ENCODE measurements at regions not wholly inside any gene's neighbourhood (a gene's known extent, or its start where the extent isn't known, plus 50 kb on each side); places are given as distances from the start of the nearest gene placed in this dataset.

- Histone ChIP-seq H3K18ac (ENCODE audit: insufficient read length, low read depth, low read length) (no peak overlapping the region), H3K79me2 (ENCODE audit: insufficient read depth, low read length) (no peaks in the 10 kb centered on the region), H3K4me2 (ENCODE audit: insufficient read depth, insufficient read length, low read length) (no peak overlapping the region), H3K23ac (ENCODE audit: insufficient read length, low read depth, low read length) (no peak overlapping the region), H2AK5ac (ENCODE audit: insufficient read length, low read length) (no peak overlapping the region), H2BK120ac (ENCODE audit: low read depth, low read length, poor library complexity, severe bottlenecking) (no peak overlapping the region), H3K9ac (ENCODE audit: extremely low read depth, insufficient read length, low read length) (no peak overlapping the region), H3K14ac (ENCODE audit: insufficient read depth, low read length) (no peak overlapping the region), H4K8ac (replicated peaks; ENCODE audit: insufficient read length, low read depth, low read length) (no peak overlapping the region), H4K20me1 (ENCODE audit: control insufficient read depth, insufficient read depth, insufficient read length) (no peaks in the 10 kb centered on the region), H2AFZ (ENCODE audit: low read length) (no peak overlapping the region), H3K27me3 (ENCODE audit: insufficient read depth, low read length) (no peaks in the 10 kb centered on the region), H3K79me1 (ENCODE audit: insufficient read depth, low read depth, low read length, poor library complexity, severe bottlenecking) (no peaks in the 10 kb centered on the region), H3K4me1 (ENCODE audit: insufficient read depth, low read length) (no peaks in the 10 kb centered on the region; the same call in 1 of the 2 replicates), H2BK12ac (ENCODE audit: insufficient read length, low read depth, low read length) (no peak overlapping the region), H2BK15ac (ENCODE audit: low read depth, low read length) (no peak overlapping the region), H3K4ac (ENCODE audit: low read depth, low read length) (no peak overlapping the region), H3K23me2 (ENCODE audit: insufficient read length, low read depth, low read length, poor library complexity, severe bottlenecking) (no peaks in the 10 kb centered on the region), H4K91ac (ENCODE audit: insufficient read length, low read depth, low read length) (no peak overlapping the region), H2BK5ac (ENCODE audit: insufficient read length, low read length) (no peak overlapping the region), H3T11ph (ENCODE audit: low read length) (no peak overlapping the region), H3K27ac (ENCODE audit: insufficient read length, low read depth, low read length) (no peak overlapping the region), H3K9me3 (ENCODE audit: control insufficient read depth, low read depth, low read length) (no peaks in the 10 kb centered on the region), H3K56ac (ENCODE audit: insufficient read length, low read depth, low read length) (no peak overlapping the region), H4K5ac (ENCODE audit: insufficient read length, low read depth, low read length) (no peak overlapping the region), H2BK20ac (ENCODE audit: low read depth, low read length, poor library complexity, severe bottlenecking) (no peak overlapping the region)
- peaks cover 0 to 6% of the 10 kb centered on the region in 2 experiments; a peak in 2 of 4 replicates for H3K4me1 Mint-ChIP-seq
- H3K4me3 Mint-ChIP-seq: no peak overlapping the region
- no CpG with 5 or more reads among the region's 4 CpGs for WGBS (ENCODE audit: extremely low coverage, insufficient read length, low lambda C conversion rate)
- peaks cover 0 to 4% of the 10 kb centered on the region in 2 experiments; a peak in 3 of 5 replicates for H3K9me3 Mint-ChIP-seq
- TF ChIP-seq CTCF (conservative IDR thresholded peaks at IDR 0.05): no peak
- DNase-seq: no peak
- no peaks in the 10 kb centered on the region for H3K27me3 Mint-ChIP-seq (ENCODE audit: low read depth)
- no peaks in the 10 kb centered on the region for H3K36me3 Mint-ChIP-seq (ENCODE audit: insufficient read depth in 1 of 3, low read depth in 3 of 3)
- no peak overlapping the region for H3K27ac Mint-ChIP-seq
Measured at GRCh38 chr3:31094048-31094447, 199.6 kb upstream of the GADL1 start.
